ENCODE measurements at regions not wholly inside any gene's neighbourhood (a gene's known extent, or its start where the extent isn't known, plus 50 kb on each side); places are given as distances from the start of the nearest gene placed in this dataset.
"Not testable (repeated sequence)": the region's sequence is repeated elsewhere in the genome, so short reads cannot be mapped to it uniquely, and the experiment has no call there.

DNA sequence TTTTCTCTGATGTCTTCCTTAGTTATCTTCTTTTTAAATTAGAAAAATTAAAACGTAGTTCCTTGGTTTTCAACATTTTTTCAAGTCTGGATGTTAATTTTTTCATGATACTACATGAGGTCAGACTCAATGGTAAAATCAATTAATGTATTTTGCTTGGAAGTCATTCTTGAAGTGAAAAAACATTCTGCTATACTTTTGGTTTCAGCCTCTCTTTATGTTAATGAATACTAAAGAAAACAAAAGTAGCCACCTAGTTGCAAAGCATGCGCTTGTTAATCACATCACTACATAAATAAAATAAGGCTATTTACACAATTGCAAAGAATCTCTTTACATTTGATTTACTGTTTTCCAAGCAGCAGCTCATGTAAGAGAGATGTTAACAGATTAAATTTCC is 170.4 kb downstream of the LIPI start:
- no peaks in the 10 kb centered on the region for H3F3A ChIP-seq (ENCODE audit: low read depth)
- H3K9ac ChIP-seq = no peak overlapping the region

DNA sequence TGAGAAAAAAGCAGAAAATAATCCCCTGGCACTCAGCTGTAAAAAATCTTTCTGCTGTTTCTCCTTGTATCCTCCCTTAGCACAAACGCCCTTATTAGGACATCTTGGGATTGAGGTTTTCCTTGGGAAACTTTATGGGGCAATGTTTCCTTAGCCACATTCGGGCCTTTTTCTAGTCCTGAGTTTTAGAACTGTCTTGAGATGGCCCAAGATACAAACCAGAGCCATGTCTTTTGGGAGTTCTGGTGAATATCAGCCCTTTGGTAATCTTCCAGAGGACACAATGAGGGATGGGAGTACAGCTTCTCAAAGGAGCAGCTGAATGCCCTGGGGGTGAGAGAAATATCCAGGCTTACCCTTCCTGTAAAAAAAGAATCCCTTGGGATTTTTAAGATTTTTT is 182.1 kb downstream of the LIPI start:
- peak overlapping the region; percentile 87 for H3K4me2 ChIP-seq

More for the DNA sequence above, 170.4 kb downstream of the LIPI start:
- no peak for DNase-seq (ENCODE audit: low spot score)
- Histone ChIP-seq H3K4me1 (peaks cover 11% of the 10 kb centered on the region), H2AFZ (replicated peaks) (no peak overlapping the region), H3K27ac (no peak overlapping the region), H4K20me1 (ENCODE audit: low read depth) (peaks cover 19% of the 10 kb centered on the region), H3K4me3 (no peak overlapping the region), H3K36me3 (peaks cover 3% of the 10 kb centered on the region), H3K79me2 (ENCODE audit: low read depth) (peaks cover 93% of the 10 kb centered on the region), H3K4me2 (no peak overlapping the region), H3K27me3 (no peaks in the 10 kb centered on the region), H3K9me3 (ENCODE audit: low read depth) (no peaks in the 10 kb centered on the region)
- no peaks in the 10 kb centered on the region for H3K4me1 Mint-ChIP-seq
- no peaks in the 10 kb centered on the region for H3K27me3 Mint-ChIP-seq (ENCODE audit: insufficient read depth, low read depth)
- peaks cover 65% of the 10 kb centered on the region for H3K9me3 Mint-ChIP-seq
- TF ChIP-seq, protein P1, sequence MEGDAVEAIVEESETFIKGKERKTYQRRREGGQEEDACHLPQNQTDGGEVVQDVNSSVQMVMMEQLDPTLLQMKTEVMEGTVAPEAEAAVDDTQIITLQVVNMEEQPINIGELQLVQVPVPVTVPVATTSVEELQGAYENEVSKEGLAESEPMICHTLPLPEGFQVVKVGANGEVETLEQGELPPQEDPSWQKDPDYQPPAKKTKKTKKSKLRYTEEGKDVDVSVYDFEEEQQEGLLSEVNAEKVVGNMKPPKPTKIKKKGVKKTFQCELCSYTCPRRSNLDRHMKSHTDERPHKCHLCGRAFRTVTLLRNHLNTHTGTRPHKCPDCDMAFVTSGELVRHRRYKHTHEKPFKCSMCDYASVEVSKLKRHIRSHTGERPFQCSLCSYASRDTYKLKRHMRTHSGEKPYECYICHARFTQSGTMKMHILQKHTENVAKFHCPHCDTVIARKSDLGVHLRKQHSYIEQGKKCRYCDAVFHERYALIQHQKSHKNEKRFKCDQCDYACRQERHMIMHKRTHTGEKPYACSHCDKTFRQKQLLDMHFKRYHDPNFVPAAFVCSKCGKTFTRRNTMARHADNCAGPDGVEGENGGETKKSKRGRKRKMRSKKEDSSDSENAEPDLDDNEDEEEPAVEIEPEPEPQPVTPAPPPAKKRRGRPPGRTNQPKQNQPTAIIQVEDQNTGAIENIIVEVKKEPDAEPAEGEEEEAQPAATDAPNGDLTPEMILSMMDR (IDR thresholded peaks at IDR 0.05) = no peak
- TF ChIP-seq EZH2phosphoT487 (IDR thresholded peaks at IDR 0.05) (no peak), EZH2 (IDR thresholded peaks at IDR 0.05) (no peak)
- H3K36me3 Mint-ChIP-seq = peaks cover 34% of the 10 kb centered on the region
- no peak overlapping the region for H3K27ac Mint-ChIP-seq
- no peak overlapping the region for H3K4me3 Mint-ChIP-seq

DNA sequence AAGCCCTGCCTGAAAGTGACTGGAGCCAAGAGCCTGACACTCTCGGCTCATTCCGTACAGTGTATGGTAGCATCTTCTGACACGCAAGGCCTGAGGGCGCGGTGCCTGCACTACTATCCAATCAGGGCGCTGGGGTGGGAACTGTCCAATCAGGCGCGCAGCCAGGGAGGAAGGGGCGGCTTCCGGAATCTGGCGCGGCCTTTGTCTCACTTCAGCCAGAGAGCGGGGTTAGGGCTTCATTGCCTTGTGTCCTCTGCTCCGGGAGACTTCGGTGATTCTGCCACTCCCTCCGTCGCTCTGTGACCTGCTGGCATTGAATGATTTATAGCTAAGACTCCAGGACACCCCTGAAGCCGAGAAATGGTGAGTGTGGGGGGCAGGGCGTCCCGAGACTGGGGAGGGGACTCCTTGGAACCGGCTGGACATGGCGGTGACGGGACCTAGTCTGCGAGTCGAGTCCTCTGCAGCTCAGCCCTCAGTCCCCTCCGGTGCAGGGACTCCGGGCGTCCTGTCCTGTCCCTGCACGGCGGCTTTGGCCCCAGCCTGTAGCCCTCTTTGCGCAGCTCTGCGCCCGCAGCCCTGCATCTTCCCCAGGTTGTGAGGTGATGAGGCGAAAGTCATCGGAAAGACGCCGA is 183.4 kb downstream of the LIPI start:
- Histone ChIP-seq H3K4me3 (peak overlapping the region; percentile 80), H3K79me2 (ENCODE audit: low read depth) (peaks cover 46% of the 10 kb centered on the region), H3K4me2 (peak overlapping the region; percentile 87), H3K9ac (peak overlapping the region; percentile 64), H2AFZ (replicated peaks) (peak overlapping the region; percentile 65), H4K20me1 (ENCODE audit: low read depth) (peaks cover 19% of the 10 kb centered on the region)
- H3K4me3 Mint-ChIP-seq = peak overlapping the region; percentile 92
- peak overlapping the region; percentile 82 for H3K27ac Mint-ChIP-seq
- H3F3A ChIP-seq (ENCODE audit: low read depth); H3K9me3 ChIP-seq (ENCODE audit: low read depth); H3K4me1 Mint-ChIP-seq; H3K36me3 ChIP-seq; H3K36me3 Mint-ChIP-seq; H3K27ac ChIP-seq; H3K27me3 Mint-ChIP-seq (ENCODE audit: insufficient read depth, low read depth); H3K4me1 ChIP-seq; H3K27me3 ChIP-seq: not testable (repeated sequence)
- peaks cover 19% of the 10 kb centered on the region for H3K9me3 Mint-ChIP-seq
- peak; percentile 93 for DNase-seq (ENCODE audit: low spot score)

More for the DNA sequence above, 182.1 kb downstream of the LIPI start:
- H3K27me3 Mint-ChIP-seq (ENCODE audit: insufficient read depth, low read depth); H3K36me3 ChIP-seq; H3K27ac Mint-ChIP-seq; H3K4me1 Mint-ChIP-seq; H3K36me3 Mint-ChIP-seq; H3F3A ChIP-seq (ENCODE audit: low read depth); H3K4me1 ChIP-seq; H3K27ac ChIP-seq; H3K9me3 ChIP-seq (ENCODE audit: low read depth); DNase-seq (ENCODE audit: low spot score); H2AFZ ChIP-seq (replicated peaks); H3K27me3 ChIP-seq: not testable (repeated sequence)
- Mint-ChIP-seq H3K9me3 (peaks cover 19% of the 10 kb centered on the region), H3K4me3 (peak overlapping the region; percentile 92)
- H4K20me1 ChIP-seq (ENCODE audit: low read depth) = peaks cover 19% of the 10 kb centered on the region
- H3K79me2 ChIP-seq (ENCODE audit: low read depth) = peaks cover 56% of the 10 kb centered on the region
- peak overlapping the region; percentile 80 for H3K4me3 ChIP-seq
- H3K9ac ChIP-seq = peak overlapping the region; percentile 17

DNA sequence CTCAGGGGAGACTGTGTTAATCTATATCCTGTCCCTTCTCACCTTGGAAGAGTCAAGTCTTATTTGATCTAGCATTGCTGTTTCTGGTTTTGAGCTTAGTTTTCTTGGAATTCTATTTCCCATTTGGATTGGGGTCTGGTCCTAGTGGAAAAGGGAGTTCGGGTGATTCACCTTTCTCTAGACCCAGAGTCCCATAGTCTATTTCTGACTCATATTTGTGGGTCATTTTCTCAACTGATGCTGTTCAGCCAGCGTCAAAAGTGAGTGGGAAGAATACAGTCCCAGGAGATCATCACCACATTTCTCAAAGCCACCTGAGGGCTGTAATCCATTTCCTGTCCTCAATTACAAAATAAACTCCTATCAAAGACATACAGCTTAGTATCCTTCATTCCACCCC is 190.6 kb downstream of the LIPI start:
- H3K36me3 Mint-ChIP-seq; H3K36me3 ChIP-seq; H3K27ac ChIP-seq; H3K4me3 ChIP-seq; DNase-seq (ENCODE audit: low spot score); H4K20me1 ChIP-seq (ENCODE audit: low read depth); H3K27ac Mint-ChIP-seq; H3K79me2 ChIP-seq (ENCODE audit: low read depth); H3K4me1 ChIP-seq; H3K27me3 ChIP-seq; H3F3A ChIP-seq (ENCODE audit: low read depth); H2AFZ ChIP-seq (replicated peaks); H3K4me3 Mint-ChIP-seq; H3K9me3 Mint-ChIP-seq; H3K9me3 ChIP-seq (ENCODE audit: low read depth); H3K9ac ChIP-seq; H3K4me2 ChIP-seq; H3K4me1 Mint-ChIP-seq; H3K27me3 Mint-ChIP-seq (ENCODE audit: insufficient read depth, low read depth): not testable (repeated sequence)

DNA sequence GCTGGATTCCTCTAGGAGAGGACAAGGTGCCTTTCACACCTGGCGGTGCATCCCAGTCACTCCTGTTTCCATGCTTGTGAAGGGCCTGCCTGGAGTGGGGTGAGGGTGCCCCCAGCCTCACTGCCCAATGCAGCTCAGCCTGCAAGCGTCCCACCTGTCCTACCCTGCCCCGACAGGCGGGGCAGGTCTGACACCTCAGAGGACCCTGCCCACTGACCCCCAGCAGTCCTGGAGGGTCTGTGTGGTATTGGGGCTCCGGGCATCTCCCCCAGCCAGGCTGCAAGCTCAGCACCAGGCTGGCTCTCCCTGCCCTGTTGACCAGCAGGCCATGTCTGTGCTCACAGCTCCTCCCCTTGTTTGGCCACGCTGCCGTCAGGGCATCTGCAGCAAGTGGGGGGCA is 194.9 kb downstream of the LIPI start:
- not testable (repeated sequence) for H3K4me2 ChIP-seq; H3K79me2 ChIP-seq (ENCODE audit: low read depth); H3K27ac Mint-ChIP-seq; H3K27ac ChIP-seq; H3F3A ChIP-seq (ENCODE audit: low read depth); H3K9ac ChIP-seq; H3K27me3 Mint-ChIP-seq (ENCODE audit: insufficient read depth, low read depth); H3K4me1 Mint-ChIP-seq; H3K4me3 Mint-ChIP-seq; H3K4me1 ChIP-seq; H3K36me3 ChIP-seq; H3K36me3 Mint-ChIP-seq; DNase-seq (ENCODE audit: low spot score); H4K20me1 ChIP-seq (ENCODE audit: low read depth); H3K27me3 ChIP-seq; H2AFZ ChIP-seq (replicated peaks); H3K4me3 ChIP-seq; H3K9me3 ChIP-seq (ENCODE audit: low read depth)
- H3K9me3 Mint-ChIP-seq = peaks cover 11% of the 10 kb centered on the region

GRCh38 chr21:14013623-14014498 is 196.9 kb downstream of the LIPI start:
- H3K4me1 ChIP-seq; H2AFZ ChIP-seq (replicated peaks); H3K27me3 ChIP-seq; H3K27ac Mint-ChIP-seq; H3K27me3 Mint-ChIP-seq (ENCODE audit: insufficient read depth, low read depth); H3K9ac ChIP-seq; H3K4me3 Mint-ChIP-seq; H3K36me3 ChIP-seq; H3K9me3 ChIP-seq (ENCODE audit: low read depth); H3K79me2 ChIP-seq (ENCODE audit: low read depth); H4K20me1 ChIP-seq (ENCODE audit: low read depth); H3K27ac ChIP-seq; H3F3A ChIP-seq (ENCODE audit: low read depth); H3K36me3 Mint-ChIP-seq; H3K4me1 Mint-ChIP-seq; H3K4me3 ChIP-seq; H3K4me2 ChIP-seq; DNase-seq (ENCODE audit: low spot score): not testable (repeated sequence)
- H3K9me3 Mint-ChIP-seq = peaks cover 13% of the 10 kb centered on the region

Measured in neural progenitor cell (in vitro differentiated cells).